ENCODE measurements at regions not wholly inside any gene's neighbourhood (a gene's known extent, or its start where the extent isn't known, plus 50 kb on each side); places are given as distances from the start of the nearest gene placed in this dataset.

DNA sequence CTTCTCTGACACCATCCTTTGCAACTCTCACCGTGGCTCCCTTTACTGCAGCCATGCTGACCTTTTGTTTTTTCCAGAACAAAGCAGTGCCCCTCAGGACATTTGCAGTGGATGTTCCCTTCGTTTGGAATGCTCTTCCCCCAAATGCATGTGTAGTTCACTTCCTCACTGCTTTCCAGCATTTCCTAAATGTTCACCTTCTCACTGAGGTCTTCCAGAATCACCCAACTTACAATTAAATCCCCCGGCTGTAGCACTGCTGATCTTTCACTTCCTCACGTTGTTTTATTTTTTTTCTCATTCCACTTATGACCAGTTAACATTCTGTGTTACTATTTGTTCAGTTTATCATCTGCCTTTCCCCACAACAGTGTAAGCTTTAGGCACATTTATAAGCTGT lies 73.1 kb downstream of the GASK1B start:
- TF ChIP-seq YY1 (IDR thresholded peaks at IDR 0.05; ENCODE audit: low read depth) (no peak), FOXJ3 (CRISPR knock-in tag; IDR thresholded peaks at IDR 0.05) (no peak), POLR2AphosphoS5 (IDR thresholded peaks at IDR 0.05; ENCODE audit: low read depth, low read length) (no peak), TAF1 (IDR thresholded peaks at IDR 0.05; ENCODE audit: borderline replicate concordance, low read depth, low read length) (no peak), EZH2phosphoT487 (IDR thresholded peaks at IDR 0.05; ENCODE audit: borderline replicate concordance, low read depth) (no peak), ELF1 (IDR thresholded peaks at IDR 0.05) (no peak), JUND (IDR thresholded peaks at IDR 0.05) (no peak), RAD21 (IDR thresholded peaks at IDR 0.05; ENCODE audit: low read length) (no peak)
- TF ChIP-seq, protein P1, sequence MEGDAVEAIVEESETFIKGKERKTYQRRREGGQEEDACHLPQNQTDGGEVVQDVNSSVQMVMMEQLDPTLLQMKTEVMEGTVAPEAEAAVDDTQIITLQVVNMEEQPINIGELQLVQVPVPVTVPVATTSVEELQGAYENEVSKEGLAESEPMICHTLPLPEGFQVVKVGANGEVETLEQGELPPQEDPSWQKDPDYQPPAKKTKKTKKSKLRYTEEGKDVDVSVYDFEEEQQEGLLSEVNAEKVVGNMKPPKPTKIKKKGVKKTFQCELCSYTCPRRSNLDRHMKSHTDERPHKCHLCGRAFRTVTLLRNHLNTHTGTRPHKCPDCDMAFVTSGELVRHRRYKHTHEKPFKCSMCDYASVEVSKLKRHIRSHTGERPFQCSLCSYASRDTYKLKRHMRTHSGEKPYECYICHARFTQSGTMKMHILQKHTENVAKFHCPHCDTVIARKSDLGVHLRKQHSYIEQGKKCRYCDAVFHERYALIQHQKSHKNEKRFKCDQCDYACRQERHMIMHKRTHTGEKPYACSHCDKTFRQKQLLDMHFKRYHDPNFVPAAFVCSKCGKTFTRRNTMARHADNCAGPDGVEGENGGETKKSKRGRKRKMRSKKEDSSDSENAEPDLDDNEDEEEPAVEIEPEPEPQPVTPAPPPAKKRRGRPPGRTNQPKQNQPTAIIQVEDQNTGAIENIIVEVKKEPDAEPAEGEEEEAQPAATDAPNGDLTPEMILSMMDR (IDR thresholded peaks at IDR 0.05): no peak
- TF ChIP-seq, protein P2, sequence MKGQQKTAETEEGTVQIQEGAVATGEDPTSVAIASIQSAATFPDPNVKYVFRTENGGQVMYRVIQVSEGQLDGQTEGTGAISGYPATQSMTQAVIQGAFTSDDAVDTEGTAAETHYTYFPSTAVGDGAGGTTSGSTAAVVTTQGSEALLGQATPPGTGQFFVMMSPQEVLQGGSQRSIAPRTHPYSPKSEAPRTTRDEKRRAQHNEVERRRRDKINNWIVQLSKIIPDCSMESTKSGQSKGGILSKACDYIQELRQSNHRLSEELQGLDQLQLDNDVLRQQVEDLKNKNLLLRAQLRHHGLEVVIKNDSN (IDR thresholded peaks at IDR 0.05; ENCODE audit: borderline replicate concordance, low read depth): no peak
- TF ChIP-seq, protein P3, sequence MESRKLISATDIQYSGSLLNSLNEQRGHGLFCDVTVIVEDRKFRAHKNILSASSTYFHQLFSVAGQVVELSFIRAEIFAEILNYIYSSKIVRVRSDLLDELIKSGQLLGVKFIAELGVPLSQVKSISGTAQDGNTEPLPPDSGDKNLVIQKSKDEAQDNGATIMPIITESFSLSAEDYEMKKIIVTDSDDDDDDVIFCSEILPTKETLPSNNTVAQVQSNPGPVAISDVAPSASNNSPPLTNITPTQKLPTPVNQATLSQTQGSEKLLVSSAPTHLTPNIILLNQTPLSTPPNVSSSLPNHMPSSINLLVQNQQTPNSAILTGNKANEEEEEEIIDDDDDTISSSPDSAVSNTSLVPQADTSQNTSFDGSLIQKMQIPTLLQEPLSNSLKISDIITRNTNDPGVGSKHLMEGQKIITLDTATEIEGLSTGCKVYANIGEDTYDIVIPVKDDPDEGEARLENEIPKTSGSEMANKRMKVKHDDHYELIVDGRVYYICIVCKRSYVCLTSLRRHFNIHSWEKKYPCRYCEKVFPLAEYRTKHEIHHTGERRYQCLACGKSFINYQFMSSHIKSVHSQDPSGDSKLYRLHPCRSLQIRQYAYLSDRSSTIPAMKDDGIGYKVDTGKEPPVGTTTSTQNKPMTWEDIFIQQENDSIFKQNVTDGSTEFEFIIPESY (IDR thresholded peaks at IDR 0.05; ENCODE audit: borderline replicate concordance, low read depth): no peak
- TF ChIP-seq, protein P4, sequence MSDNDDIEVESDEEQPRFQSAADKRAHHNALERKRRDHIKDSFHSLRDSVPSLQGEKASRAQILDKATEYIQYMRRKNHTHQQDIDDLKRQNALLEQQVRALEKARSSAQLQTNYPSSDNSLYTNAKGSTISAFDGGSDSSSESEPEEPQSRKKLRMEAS (IDR thresholded peaks at IDR 0.05; ENCODE audit: low read depth): no peak
